Endothelial cell of hepatic sinusoid (primary cell): ENCODE measurements at regions not wholly inside any gene's neighbourhood (a gene's known extent, or its start where the extent isn't known, plus 50 kb on each side); places are given as distances from the start of the nearest gene placed in this dataset.

Source experiments
- in situ Hi-C: cut with HindIII; loops from 2 replicates; pipeline ENCODE4 v1.10.0; 2017; ENCODE audit warnings: low sequenced_read_pairs

DNA sequence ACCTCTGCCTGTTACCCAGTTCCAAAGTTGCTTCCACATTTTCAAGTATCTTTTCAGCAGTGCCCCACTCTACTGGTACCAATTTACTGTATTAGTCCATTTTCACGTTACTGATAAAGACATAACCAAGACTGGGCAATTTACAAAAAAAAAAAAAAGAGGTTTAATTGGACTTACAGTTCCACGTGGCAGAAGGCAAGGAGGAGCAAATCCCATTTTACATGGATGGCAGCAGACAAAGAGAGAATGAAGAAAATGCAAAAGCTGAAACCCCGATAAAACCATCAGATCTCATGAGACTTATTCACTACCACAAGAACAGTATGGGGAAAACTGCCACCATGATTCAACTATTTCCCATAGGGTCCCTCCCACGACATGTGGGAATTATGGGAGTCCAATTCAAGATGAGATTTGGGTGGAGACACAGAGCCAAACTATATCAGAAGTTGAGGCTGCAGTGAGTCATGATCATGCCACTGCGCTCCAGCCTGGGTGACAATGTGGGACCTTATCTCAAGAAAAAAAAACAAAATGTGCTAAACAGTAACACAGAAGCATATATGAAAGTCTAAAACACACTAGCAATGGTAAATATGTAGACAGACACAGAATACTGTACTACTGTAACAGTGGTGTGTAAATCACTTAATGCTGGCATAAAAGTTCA lies 190.3 kb upstream of the ZC3H12C start:
- in situ Hi-C loops = no loop called here

DNA sequence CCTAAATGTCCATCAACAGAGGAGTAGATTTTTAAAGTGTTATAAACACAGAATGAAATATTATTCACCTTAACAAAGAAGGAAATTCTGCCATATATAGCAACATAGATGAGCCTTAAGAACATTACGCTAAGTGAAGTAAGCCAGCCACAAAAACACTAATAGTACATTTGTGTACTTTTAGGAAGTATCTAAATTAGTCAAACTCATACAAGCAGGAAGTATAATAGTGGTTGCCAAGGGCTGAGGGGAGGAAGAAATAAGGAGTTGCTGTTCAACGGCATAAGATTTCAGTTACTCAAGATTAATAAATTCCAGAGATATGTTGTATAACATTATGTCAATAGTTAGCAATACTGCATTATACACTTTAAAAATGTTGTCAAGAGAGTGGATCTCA lies 181.7 kb upstream of the ZC3H12C start:
- in situ Hi-C loops = no loop called here

DNA sequence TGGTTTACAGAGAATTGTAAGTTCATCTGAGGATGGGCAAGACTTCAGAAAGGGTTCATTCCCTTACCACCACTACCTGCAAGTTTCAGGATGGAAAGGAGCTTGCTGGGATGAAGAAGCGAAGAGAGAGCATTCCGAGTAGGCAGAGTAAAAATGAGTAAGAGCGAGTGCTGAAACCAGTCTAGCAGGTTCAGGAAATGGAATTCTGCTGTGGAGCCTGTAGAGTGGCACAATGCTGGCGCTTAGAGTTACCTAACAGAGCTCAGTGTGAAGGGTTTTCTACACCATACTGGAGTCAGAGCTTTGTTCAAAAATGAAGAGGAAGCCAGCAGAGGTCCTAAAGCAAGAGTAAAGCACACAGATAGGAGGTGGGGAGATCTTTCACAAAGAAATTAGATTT lies 179.2 kb upstream of the ZC3H12C start:
- in situ Hi-C loops = no loop called here

DNA sequence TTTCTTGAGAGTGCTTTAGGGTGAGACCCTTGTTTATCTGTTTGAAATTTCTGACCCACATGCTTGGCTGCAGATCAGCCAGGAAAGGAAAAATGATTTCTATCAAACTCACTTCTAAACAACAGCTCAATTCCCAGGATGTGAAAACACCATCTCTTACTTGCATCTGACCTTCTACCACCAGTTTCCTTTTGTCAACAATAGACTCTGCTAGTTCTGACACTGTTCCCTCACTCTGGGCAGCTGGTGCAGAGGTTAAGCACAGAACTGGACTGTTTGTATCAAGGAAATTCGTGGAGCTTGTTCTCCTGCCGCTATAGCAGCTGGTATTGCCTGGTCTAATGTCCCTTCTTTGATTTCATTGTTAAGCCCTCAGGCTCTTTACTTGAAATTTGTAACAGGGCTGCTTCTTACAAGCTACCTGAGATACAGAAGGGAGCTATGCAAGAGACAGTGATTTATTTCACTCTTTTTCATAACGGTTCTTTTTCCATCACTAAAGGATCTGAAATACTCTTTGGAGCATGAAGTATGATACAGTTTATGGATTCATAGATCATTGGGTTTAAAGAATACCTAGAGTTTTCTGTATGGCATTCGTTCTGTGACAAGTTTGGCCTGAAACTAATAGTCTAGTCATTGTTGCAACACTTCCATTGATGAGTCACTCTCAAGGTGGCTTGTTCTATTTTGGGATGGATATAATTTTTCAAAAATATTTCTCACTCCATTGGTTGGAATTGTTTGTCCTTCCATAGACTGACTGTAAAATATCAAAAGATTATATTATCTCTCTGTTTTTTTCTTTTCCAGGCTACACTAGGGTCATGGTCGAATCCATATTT lies 178.2 kb upstream of the ZC3H12C start:
- in situ Hi-C loops = no loop called here

DNA sequence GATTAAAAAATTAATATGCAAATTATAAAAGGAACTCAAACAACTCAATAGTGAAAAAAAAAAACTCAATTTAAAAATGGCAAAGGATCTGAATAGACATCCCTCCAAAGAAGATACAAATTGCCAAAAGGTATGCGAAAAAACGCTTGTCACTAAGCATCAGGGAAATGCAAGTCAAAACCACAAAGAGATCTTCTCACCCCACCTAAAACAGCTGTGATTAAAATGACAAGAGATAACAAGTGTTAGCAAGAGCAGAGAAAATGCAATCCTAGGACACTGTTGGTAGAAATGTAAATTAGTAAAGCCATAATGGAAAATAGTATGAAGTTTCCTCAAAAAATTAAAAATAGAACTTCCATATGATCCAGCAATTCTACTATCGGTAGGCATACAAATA lies 166.3 kb upstream of the ZC3H12C start:
- in situ Hi-C loops = no loop called here

DNA sequence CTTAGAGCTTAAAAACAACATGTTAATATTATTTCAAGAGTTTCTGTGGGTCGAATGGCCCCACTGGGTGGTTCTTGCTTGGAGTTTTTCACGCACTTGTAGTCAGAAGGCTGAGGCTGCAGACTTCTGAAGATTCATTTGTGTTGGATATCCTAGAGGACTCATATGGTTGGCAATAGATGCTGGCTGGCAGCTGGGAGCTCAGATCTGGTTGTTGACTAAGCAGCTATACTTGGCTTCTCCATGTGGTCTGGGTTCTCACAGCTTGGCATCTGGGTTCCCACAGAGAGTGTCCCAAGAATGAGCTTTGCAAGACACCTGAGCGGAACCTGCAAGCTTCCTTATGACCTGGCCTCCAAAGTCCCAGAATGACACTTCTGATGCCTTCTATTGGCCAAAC lies 163.9 kb upstream of the ZC3H12C start:
- in situ Hi-C loops = no loop called here

DNA sequence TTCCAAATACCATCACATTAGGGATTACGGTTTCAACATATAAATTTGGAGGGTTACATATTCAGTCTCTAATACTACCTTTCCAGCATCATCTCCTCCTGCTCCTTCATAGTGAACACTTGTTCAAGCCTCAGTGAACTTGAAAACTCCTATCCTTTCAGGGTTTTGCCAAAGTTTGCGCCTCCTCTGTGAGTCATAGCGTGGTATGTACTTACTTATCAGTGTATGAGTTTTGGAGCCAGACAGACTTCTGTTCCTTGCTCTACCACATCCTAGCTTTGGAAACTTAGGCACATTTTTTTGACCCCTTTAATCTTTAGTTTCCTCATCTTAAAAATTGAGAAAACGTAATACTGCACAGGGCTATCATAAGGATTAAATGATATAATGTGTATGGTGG lies 160.1 kb upstream of the ZC3H12C start:
- in situ Hi-C loops = no loop called here

DNA sequence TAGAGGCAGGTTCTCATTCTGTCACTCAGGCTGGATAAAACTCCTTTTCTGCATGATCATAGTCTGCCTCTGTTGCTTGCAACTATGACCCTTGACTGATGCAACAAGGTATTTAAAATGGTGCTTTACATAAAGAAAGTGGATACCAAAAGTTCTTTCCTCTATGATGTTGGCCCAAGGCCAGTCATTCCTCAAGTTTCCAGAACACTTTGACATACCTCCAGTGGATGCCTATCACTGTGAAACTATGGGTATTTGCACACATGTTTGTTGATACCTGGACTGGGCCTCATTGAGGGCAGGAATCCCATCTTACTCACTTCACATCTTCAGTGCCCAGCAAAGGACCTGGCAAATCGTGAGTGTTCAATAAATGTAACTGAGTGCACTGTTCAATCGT lies 159.0 kb upstream of the ZC3H12C start:
- in situ Hi-C loops = no loop called here

DNA sequence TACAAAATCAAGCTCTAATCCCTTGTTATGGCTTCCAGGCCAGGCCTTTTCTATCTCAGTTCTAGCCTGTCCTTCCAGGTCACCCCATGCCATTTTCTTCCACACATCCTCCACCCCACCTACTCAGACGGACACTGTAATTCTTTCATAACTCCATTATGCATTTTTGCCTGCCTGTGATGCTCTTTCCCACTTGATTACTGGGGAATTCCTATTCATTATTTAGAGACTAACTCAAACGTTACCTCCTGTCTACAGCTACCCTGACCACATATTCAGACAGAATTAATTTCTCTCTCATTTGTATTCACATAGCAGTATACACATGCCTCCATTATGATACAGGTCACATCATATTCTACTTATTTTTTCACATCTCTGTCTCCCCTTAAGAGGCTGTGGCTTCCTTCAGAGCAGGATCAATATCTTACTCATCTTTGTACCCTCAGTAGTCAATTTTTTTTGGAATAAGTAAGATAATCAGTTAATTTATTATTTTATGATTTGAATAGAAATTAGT lies 156.5 kb upstream of the ZC3H12C start:
- in situ Hi-C loops = no loop called here

DNA sequence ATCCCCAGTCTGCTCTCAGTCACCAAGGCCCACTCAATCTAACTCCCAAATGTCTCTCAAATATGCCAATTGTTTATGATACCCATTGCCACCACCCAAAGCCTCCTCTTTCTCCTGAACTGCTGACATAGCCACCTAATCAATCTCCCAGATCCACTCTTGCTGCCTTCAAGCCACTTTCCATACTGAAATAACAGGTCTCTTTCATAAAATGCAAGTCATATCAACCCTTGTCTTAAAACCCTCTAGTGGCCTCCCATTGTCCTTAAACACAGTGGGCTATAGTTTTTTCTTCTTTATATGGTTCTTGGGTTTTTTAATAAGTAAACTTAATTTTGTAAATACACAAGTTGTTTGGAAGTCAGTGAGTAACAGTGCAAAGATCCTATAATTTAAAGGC lies 155.2 kb upstream of the ZC3H12C start:
- in situ Hi-C loops = no loop called here

DNA sequence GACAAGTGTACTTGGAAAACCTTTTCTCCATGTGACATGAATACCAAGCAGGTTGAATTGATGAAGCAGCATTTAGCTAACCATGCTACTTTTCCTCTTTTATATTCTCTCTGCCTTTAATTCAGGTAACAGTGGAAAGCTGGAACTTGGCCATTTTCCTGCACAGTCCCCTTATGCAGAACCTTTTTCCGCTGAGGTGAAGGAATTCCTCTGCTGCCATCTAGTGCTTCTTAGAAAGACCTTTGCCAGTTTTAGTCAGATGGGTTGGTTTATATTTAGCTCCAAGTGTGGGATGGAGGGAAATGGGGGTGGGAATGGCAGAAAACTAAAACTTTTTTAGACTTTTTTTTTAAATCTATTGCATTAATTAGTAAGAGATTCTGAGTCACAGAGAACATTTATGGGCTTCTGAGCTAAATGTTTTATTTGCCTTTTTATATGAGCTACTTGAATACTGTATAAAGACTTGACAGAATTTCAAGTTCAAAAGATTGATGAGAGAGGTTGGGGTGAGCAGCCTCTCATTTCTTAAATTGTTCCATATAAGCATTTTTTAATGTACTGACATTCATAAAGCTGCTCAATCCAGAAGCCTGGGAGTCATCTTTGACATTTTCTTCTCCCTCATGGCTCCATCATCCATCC lies 153.9 kb upstream of the ZC3H12C start:
- in situ Hi-C loops = no loop called here

DNA sequence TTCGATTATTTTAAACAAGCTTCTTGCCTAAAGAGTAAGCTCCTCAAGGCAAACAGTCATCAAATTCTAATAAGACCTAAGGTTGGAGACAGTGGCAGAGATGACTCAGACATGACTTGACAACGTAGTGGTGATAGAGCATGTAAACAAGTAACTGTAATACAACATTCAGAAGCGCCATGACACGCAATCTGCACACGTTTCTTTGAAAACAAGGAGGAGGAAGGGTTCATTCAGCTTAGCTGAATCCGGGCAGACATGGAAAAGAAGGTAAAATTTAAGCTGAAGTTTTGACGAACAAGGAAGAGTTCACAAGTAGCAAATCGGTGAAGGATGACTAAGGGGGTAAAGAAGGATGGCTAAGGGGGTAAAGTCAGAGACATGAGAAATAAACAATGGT lies 152.4 kb upstream of the ZC3H12C start:
- in situ Hi-C loops = loop anchor here (5.0 kb wide), 5 partner anchors 61 to 431 kb away; no protein-coding TSS in a partner anchor

DNA sequence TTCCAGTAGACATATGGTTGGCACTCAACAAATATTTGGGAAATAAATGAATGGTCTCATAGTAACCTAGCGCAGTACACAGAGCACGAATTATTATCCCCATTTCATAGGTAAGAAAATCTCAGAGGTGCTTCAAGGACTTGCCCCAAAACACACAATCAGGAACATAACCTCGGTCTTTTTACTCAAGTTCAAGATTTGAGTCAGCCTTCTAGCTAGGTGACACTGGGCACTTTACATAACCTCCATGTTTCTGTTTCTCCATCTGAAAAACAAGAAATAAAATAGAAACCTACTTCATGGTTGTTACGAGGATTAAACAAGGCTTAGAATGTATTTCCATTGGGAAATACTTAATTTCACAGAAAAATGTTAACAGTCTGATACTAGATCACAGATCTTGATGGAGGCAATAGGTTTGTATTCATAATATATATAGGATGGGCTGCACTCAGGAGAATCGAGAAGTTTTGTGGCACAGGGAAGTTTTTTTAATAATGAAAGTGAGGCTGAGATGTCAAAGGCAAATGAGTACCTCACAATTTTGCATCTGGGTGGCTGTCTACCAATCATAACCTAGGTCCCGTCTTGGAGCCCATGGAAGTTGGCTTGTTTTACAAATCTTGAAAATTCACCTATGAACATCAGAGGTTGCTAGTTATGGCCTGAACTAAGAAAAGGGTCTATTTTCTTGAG lies 147.4 kb upstream of the ZC3H12C start:
- in situ Hi-C loops = no loop called here

DNA sequence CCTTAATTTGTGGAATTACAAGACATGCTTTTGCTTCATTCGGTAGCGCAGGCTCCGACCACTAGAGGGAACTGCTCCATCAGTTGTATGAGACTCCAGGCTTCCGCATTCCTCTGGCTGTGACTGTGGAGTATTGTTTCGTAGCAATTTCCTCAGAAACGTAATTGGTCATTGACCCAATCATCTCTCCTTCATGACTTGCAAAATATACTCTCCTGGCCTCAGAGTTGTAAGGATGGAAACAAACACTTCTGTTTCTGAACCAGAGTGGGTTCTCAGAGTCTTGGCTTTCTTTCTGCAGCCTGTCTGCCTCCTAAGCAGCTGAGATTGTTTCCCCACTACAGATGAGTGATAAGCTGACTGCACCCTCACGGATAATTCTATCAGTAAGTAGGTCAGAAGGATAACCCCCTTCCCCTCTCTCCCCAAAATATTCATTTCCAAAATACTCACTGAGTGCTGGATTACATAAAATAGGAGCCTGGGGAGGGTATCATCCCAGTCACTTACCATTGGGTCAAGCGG lies 146.8 kb upstream of the ZC3H12C start:
- in situ Hi-C loops = no loop called here

DNA sequence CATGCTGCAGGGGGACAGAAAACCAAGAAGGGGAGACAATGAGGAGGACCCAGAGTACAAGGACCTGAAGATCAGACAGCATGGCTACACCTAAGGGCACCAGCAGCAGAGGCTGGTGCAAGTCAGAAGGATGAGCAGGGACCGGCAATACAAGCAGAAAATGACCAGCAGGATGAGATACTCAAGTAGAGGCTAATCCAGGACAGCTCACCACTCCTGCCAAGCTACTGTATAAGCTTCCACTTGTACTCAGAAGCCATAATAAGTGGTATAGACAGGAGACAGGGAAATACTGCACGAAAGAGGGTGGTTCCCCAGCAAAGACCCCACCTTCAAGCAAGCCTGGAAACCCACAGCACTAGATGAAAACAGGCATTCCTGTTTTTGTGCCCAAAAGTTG lies 138.7 kb upstream of the ZC3H12C start:
- in situ Hi-C loops = no loop called here

DNA sequence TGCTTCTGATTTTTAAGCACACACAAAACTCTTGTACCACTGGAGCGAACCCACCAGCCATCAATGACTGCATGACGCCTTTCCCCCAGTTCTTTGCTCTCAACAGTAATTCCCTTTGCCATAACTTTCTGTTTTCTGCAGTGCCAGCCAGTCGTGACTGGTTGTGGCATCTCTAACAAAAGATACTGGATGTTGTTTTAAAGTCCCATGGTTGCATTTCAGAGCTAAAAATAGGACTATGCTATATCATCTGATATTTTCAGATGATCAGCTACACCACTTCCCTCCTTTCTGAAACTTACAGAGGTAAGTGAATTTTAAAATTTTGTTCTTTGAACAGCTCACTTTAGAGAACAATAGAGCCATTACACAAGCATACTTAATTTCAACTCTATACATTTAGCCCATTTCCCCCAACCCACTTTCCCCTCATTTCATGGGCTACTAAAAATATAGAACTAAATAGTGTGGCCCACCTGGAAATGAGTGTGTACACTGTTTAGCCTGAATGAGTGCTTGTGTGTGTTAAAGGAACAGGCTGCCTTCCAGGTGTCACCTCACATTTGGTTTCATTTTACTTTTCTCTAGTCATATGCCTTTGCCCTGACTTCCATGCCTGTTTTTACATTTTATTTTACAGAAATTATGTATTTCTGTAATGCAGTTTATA lies 136.9 kb upstream of the ZC3H12C start:
- in situ Hi-C loops = no loop called here

DNA sequence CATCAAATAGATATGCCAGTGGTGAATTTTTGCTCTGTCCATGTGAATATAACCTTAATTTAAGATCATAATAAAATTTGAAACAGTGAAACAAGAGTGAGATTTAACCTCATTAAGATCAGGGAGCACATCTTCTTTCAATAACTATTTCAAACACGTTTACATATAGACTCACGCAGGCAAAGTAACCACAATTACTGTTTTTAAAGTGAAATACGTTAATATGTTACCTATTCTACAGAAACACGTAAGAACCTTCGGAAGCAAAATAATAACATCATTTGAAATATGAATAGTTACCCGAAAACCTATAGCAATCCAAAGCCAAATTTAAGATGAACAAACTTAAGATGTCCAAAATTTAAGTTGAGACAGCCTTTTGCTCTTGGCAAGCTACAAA lies 136.2 kb upstream of the ZC3H12C start:
- in situ Hi-C loops = no loop called here

DNA sequence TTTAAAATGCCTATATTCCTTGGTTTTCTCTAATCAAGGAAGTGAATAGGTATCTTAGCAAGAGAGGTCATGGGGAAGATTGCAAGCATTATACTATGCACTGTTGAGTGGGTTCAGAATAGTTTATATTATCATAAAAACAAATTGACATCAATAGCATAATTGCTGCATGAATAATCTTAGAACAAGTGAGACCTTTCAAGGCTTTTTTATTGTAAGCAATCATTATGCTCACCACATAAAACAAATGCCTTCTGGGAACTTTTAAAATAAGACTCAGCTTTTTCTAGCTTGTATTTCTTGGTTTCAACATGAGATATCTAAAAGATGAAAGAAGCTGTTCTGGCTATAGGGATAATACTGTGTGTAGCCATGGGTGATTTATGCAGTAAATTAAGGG lies 135.6 kb upstream of the ZC3H12C start:
- in situ Hi-C loops = no loop called here

DNA sequence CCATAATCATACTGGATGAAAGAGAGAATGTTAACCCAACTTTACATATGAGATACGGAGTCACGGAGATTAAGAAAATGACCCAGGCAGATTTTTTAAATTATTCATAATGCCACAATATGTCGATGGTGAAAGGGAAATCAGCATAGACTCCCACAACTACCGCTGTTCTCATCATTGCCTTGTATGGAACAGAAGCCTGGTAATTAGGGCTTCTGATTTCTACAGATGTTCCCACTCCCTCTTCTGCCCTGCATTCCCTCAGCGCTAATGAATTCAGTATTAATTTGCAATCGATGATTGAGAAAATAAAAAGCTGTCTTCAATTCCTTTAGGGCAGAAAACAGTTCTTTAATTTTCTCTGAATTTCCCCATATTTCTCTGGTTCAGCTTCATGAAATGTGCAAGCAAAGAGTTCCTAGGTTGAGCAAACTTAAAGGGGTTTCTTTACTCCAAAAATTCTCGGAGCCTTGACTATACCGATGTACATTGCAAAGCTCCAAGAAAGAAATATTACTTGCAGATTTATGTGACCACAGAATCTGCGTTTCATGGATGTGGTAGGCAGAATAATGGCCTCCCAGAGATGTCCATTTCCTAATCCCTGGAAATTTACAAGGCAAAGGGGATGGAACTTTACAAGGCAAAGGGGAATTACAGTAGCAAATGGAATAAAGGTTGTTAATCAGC lies 134.9 kb upstream of the ZC3H12C start:
- in situ Hi-C loops = no loop called here

DNA sequence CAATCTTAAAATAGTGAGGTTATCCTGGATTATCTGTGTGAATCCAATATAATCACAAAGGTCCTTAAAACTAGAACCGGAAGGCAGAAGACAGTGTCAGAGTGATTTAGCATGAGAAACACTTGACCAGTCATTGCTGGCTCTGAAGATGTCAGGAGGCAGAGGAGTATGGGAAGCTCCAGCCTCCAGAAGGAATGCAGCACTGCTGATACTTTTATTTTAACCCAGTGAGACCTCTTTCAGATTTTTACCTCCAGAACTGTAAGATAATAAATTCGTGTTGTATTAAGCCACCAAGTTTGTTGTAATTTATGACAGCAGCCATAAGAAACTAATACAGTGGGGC lies 134.4 kb upstream of the ZC3H12C start:
- in situ Hi-C loops = no loop called here
